AG04449 (cell line): ENCODE measurements at regions not wholly inside any gene's neighbourhood (a gene's known extent, or its start where the extent isn't known, plus 50 kb on each side); places are given as distances from the start of the nearest gene placed in this dataset.

Experiments
- CTCF ChIA-PET: fragments of 350-600 bp; formaldehyde crosslinking; extraction: SDS; loops from one replicate; lab custom pipeline; 2021; ENCODE audit warnings: antibody characterized with exemption; lab: Yijun Ruan, JAX
- POLR2A ChIA-PET: fragments of 400-600, 350-600 bp; formaldehyde crosslinking; extraction: SDS; loops from one replicate; lab custom pipeline; 2020; ENCODE audit warnings: antibody characterized with exemption, inconsistent platforms; lab: Yijun Ruan, JAX
- DNase-seq: peaks from one replicate; pipeline ENCODE4 v3.0.0-alpha.2; 2010; ENCODE audit warnings: low read depth, low spot score
- H3K4me3 ChIP-seq: 2 replicates; pipeline ENCODE4 v1.5.1; 2011; ENCODE audit warnings: low read depth, mild to moderate bottlenecking, control low read depth, low read length
- CTCF ChIP-seq: IDR thresholded peaks from one replicate; pipeline ENCODE4 v1.5.1; 2011; ENCODE audit warnings: mild to moderate bottlenecking, moderate library complexity, low read length, control low read depth, inconsistent platforms; ENCODE audit not compliant: insufficient read depth; ENCODE audit errors: missing control alignments

DNA sequence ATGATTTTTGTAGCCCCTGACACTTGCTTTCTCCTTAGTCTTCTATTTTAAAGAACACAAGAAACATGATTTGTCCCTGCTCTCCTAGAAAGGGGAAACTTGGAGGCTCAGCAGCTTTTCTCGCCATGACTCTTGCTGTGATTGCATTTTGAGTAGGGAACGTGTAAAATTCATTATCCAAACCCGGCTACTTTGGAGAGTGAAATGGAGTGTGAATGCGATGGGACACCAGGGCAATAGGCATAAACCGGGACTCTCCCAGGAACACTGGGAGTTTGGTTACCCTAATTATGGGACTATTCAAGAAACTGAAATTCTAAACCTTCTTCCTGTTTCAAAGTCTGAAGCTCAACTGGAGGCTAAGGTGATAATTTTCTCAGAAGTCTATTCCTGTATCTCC, 181.7 kb upstream of the RFC3 start:
- H3K4me3 ChIP-seq: no peak overlapping the region
- DNase-seq: no peak
- POLR2A ChIA-PET: no interaction called here
- CTCF ChIA-PET: no interaction called here
- no peak for TF ChIP-seq CTCF

GRCh38 chr13:33636955-33637670, 180.8 kb upstream of the RFC3 start:
- H3K4me3 ChIP-seq: no peak overlapping the region
- POLR2A ChIA-PET: no interaction called here
- CTCF ChIA-PET: interaction anchor here (0.6 kb wide), 1 partner anchor 30 kb away, joined by 3 read pairs; no protein-coding TSS in a partner anchor
- DNase-seq: no peak
- TF ChIP-seq CTCF: no peak

DNA sequence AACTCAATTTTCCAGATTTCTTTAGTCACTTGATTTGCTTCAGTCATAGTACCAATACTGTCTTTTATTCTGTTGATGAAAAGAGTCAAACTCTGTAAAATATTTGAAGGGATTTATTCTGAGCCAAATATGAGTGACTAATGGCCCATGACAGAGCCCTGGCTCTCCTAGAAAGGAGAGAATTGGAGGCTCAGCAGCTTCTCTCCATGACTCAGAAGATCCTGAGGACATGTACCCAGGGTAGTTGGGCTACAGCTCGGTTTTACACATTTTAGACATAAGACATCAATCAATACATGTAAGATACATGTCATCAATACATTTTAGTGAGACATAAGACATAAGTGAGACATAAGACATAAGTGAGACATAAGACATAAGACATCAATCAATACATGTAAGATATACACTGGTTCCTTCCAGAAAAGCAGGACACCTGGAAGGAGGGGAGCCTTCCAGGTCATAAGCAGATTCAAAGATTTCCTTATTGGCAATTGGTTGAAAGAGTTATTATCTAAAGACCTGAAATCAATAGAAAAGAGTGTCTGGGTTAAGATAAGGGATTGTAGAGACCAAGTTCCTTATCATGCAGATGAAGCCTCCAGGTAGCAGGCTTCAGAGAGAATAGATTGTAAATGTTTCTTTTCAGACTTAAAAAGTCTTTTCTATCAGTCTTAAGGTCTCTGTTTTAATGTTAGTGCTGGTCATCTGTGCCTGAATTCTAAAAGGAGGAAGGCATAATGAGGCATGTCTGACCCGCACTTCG, 179.8 kb upstream of the RFC3 start:
- no peak overlapping the region for H3K4me3 ChIP-seq
- no peak for DNase-seq
- ChIA-PET POLR2A (no interaction called here), CTCF (no interaction called here)
- TF ChIP-seq CTCF: no peak

DNA sequence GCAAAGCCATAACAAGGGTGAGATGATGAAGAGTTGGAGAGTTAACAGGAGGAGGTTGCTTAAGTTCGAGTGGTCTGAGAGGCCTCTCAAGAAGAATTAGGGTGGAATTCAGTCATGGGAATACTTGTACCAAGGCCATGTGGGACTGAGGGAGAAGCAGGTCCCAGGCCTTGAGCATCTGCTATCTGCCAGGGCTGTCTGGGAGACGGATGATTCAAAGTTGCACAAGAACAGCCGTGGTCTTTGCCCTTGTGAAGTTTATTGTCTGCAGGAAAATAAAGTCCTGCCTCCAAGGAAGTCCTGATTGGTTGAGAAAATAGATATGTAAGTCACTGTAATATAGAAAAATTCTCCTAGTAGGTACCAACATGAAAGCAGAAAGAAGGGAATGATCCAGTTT, 178.8 kb upstream of the RFC3 start:
- ChIA-PET POLR2A (no interaction called here), CTCF (no interaction called here)
- H3K4me3 ChIP-seq: no peak overlapping the region
- peak; percentile 26 for DNase-seq
- TF ChIP-seq CTCF: no peak

GRCh38 chr13:33639626-33640080, 178.3 kb upstream of the RFC3 start:
- H3K4me3 ChIP-seq: no peak overlapping the region
- no peak for TF ChIP-seq CTCF
- no peak for DNase-seq
- ChIA-PET CTCF (no interaction called here), POLR2A (no interaction called here)

DNA sequence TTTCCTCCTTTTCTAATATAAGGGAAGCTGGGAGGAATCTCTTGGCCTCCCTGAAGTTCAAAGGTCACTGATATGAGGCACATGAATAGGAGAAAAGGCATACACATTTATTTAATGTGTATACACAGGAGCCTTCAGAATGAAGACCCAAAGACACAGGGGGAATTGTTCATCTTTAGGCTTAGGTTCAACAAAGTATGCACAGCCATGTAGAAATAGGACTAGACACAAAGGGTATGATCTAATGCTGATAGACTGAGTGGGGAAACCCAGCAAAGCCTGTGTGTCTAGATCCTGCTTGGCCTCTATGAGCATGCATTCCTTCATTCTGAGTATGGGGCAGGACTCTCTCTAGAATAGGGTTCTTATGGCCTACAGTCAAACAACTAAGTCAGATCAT, 177.1 kb upstream of the RFC3 start:
- POLR2A ChIA-PET: no interaction called here
- CTCF ChIA-PET: no interaction called here
- no peak for TF ChIP-seq CTCF
- H3K4me3 ChIP-seq: no peak overlapping the region
- DNase-seq: no peak
